NCI-H82 treated with DMSO at 0.1 percent for 48 hours (cell line): ENCODE measurements at regions not wholly inside any gene's neighbourhood (a gene's known extent, or its start where the extent isn't known, plus 50 kb on each side); places are given as distances from the start of the nearest gene placed in this dataset.
"Not testable (repeated sequence)": the region's sequence is repeated elsewhere in the genome, so short reads cannot be mapped to it uniquely, and the experiment has no call there.

ENCODE experiments used
- DNase-seq: peaks from one replicate; lab custom pipeline; 2025; ENCODE audit not compliant: unreplicated experiment; lab: John Stamatoyannopoulos, UW

GRCh38 chr2:65583061-65583460 lies 150.7 kb upstream of the SPRED2 start:
- no peak for DNase-seq

- DNase-seq = no peak
These were observed 150.0 kb upstream of the SPRED2 start for GRCh38 chr2:65582364-65582763.

GRCh38 chr2:65580824-65581223 lies 148.4 kb upstream of the SPRED2 start:
- DNase-seq = no peak

- no peak for DNase-seq
These were observed 147.3 kb upstream of the SPRED2 start for GRCh38 chr2:65579506-65580235.

GRCh38 chr2:65577654-65578053 lies 145.3 kb upstream of the SPRED2 start:
- no peak for DNase-seq

- DNase-seq = no peak
These were observed 144.6 kb upstream of the SPRED2 start for GRCh38 chr2:65576861-65577601.

- DNase-seq = no peak
These were observed 143.9 kb upstream of the SPRED2 start for GRCh38 chr2:65576278-65576677.

DNA sequence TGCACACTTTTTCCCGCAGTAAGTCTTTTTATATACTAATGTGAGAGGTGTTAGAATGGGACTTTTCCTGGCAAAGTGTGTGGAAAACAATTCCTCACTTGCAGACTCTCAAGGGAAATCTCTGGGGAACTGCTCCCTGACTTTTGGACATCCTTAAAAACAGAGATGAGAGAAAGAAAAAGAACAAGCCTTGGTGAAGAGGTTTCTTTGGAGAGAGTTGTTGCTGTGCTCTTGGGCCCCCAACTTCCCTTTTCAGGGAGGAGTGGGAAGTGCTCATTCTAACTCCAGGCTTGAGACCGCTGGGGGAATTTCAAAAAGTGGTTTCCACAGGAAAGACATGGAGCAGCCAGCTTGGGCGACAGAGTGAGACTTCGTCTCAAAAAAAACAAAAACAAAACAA lies 142.6 kb upstream of the SPRED2 start:
- no peak for DNase-seq

DNA sequence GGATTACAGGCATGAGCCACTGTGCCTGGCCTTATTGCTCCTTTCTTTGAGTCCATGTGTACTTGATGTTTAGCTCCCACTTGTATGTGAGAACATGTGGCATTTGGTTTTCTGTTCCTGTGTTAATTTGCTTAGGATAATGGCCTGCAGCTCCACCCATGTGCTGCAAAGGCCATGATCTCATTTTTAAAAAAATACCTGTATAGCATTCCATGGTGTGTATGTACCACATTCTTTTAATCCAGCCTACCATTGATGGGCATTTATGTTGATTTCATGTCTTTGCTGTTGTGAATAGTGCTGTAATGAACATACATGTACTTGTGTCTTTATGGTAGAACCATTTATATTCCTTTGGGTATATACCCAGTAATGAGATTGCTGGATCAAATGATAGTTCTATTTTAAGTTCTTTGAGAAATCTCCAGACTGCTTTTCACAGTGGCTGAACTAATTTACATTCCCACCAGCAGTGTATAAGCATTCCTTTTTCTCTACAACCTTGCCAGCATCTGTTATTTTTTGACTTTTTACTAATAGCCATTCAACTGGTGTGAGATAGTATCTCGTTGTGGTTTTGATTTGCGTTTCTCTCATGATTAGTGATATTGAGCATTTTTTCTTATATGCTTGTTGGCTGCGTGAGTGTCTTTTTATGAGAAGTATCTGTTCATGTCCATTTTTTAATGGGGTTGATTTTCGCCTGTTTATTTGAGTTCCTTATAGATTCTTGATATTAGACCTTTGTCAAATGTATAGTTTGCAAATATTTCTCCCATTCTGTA lies 136.4 kb upstream of the SPRED2 start:
- DNase-seq = not testable (repeated sequence)

GRCh38 chr2:65566617-65567016 lies 134.2 kb upstream of the SPRED2 start:
- no peak for DNase-seq

DNA sequence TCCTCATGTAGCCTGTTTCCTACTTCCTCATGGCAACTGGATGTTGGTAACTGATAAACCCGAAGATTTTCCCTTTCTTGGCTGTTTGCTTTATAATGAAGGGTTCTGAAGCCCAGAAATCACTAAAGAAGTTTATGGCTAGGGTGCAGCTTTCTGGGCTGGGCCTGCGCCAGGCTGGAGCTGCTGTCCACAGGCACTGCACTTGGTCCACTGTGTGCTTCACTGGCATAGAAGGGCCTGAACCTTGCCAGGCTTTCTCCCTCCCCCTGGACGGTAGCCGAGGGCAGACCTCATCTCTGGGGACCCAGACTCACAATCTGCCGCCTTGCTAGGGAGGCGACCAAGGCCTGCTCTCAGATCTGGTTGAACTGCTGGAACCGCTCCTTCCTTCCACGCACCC lies 133.3 kb upstream of the SPRED2 start:
- DNase-seq = no peak

GRCh38 chr2:65564299-65564698 lies 131.9 kb upstream of the SPRED2 start:
- no peak for DNase-seq

GRCh38 chr2:65562890-65563289 lies 130.5 kb upstream of the SPRED2 start:
- no peak for DNase-seq

DNA sequence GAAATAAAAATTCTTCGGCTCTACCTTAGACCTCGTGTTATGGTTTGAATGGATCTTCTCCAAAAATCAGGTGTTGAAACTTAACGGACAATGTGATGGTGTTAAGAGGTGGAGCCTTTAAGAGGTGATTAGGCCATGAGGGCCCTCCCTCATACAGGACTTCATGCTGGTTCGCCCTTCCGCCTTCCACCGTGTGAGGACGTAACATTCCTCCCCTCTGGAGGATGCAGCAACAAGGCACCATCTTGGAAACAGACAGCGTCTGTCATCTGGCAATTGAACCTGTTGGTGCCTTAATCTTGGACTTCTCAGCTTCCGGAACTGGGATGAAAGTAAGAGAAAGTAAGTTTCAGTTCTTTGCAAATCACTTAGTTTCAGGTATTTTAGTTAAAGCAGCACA lies 126.3 kb upstream of the SPRED2 start:
- DNase-seq = no peak

- no peak for DNase-seq
These were observed 125.5 kb upstream of the SPRED2 start for GRCh38 chr2:65557616-65558573.

GRCh38 chr2:65554765-65555591 lies 122.6 kb upstream of the SPRED2 start:
- no peak for DNase-seq

DNA sequence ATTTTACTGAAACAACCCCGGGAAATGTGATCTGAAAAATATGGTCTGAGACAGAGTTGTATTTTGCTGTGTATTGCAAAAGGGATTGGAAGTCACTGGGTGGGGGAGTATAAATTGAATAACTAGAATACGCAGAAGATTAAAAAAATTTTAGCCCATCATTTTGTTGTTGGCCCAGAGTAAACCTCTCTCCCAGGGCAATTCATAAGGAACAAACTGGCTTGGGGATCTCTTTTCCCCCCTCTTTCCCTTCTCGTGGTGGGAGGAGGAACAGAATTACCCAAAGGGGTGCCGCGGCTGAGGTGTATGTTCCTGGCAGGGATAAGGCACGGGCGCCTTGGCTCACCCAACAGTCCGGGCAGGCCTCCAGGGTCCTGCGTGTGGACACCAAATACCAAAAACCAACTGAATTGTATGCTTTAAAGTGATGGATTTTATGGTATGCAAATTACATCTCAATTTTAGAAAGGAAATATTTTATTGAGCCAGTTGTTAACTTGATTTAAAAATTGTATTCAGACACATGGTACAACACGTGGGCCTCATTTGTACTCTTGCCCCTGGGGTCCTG lies 121.2 kb upstream of the SPRED2 start:
- DNase-seq = no peak

DNA sequence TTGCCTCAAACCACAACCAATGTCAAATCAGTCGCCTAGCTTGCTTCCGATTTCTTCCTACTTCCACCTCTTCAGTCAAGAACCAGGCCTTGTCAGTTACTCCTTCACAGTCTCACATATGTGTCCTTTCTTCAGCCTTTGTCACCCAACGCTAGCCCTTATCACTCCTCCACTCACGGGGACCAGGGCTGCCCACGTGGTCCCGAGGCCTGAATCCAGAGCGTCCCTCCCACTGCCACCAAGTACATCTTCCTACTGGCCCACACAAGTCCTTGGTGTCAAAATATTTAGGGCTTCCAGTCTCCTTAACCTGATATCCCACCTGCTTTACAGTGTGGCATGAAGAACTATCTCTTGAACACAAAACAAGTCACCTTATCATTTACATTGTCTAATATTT lies 119.1 kb upstream of the SPRED2 start:
- no peak for DNase-seq

DNA sequence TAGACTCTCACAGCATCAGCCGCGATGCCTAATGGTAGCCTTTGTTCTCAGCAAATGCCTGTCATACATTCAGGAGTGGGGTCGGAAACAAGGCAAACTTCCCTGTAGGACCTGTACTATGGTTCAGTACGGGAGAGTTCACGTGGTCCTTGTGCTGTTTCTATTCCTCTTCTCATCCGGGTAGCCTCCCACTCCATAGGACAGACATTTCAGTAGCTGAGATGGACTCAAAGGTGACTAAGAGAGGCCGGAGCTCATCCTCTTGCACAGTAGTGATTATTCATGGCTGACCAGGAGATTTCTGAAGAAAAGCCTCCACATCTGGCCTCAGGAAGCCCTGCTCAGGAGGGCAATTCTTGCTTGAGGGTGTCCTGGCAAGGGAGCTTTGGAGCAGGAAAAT lies 117.8 kb upstream of the SPRED2 start:
- no peak for DNase-seq

DNA sequence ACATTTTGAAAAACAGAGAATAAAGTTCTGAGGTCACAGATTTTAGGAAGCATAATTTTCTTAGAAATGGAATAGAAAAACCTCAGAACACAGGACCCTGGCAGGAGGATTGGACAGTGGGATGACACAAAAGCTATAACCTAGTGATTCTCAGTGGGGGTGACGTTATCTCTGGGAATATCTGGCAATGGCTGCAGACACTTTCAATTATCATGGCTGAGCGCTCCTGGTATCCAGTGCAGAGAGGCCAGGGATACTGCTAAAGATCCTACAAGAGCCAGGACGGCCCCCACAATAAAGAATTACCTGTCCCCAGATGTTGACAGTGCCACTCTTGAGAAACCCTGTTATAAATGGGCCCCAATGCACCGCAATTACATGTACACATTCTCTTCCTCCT lies 117.2 kb upstream of the SPRED2 start:
- DNase-seq = no peak
